Tibial nerve (tissue), 3 donors: ENCODE measurements at regions not wholly inside any gene's neighbourhood (a gene's known extent, or its start where the extent isn't known, plus 50 kb on each side); places are given as distances from the start of the nearest gene placed in this dataset.

ENCODE experiments used
- POLR2A ChIP-seq, 2 donors: fragments of 450-650 bp; IDR thresholded peaks; one replicate each; pipeline ENCODE4 v1.6.1; 2017; ENCODE audit warnings: antibody characterized with exemption in 2 of 2, mild to moderate bottlenecking in 2 of 2, moderate library complexity in 2 of 2
- TF ChIP-seq, protein P1 (sequence below), 5 experiments: fragments of 200-600 bp in 3 of 5; fragments of 450-650 bp in 2 of 5; sonication (generic) in 3 of 5; IDR thresholded peaks; one replicate each; pipeline ENCODE4 v1.5.1; 2016 to 2019; ENCODE audit warnings: antibody characterized with exemption in 5 of 5, mild to moderate bottlenecking in 3 of 5, moderate library complexity in 2 of 5

GRCh38 chr4:56200275-56200674, 187.0 kb downstream of the AASDH start:
- no peak for TF ChIP-seq POLR2A (IDR thresholded peaks at IDR 0.05)
- TF ChIP-seq, protein P1, sequence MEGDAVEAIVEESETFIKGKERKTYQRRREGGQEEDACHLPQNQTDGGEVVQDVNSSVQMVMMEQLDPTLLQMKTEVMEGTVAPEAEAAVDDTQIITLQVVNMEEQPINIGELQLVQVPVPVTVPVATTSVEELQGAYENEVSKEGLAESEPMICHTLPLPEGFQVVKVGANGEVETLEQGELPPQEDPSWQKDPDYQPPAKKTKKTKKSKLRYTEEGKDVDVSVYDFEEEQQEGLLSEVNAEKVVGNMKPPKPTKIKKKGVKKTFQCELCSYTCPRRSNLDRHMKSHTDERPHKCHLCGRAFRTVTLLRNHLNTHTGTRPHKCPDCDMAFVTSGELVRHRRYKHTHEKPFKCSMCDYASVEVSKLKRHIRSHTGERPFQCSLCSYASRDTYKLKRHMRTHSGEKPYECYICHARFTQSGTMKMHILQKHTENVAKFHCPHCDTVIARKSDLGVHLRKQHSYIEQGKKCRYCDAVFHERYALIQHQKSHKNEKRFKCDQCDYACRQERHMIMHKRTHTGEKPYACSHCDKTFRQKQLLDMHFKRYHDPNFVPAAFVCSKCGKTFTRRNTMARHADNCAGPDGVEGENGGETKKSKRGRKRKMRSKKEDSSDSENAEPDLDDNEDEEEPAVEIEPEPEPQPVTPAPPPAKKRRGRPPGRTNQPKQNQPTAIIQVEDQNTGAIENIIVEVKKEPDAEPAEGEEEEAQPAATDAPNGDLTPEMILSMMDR (IDR thresholded peaks at IDR 0.05): no peak
